ENCODE measurements at regions not wholly inside any gene's neighbourhood (a gene's known extent, or its start where the extent isn't known, plus 50 kb on each side); places are given as distances from the start of the nearest gene placed in this dataset.

- TF ChIP-seq, protein P1, sequence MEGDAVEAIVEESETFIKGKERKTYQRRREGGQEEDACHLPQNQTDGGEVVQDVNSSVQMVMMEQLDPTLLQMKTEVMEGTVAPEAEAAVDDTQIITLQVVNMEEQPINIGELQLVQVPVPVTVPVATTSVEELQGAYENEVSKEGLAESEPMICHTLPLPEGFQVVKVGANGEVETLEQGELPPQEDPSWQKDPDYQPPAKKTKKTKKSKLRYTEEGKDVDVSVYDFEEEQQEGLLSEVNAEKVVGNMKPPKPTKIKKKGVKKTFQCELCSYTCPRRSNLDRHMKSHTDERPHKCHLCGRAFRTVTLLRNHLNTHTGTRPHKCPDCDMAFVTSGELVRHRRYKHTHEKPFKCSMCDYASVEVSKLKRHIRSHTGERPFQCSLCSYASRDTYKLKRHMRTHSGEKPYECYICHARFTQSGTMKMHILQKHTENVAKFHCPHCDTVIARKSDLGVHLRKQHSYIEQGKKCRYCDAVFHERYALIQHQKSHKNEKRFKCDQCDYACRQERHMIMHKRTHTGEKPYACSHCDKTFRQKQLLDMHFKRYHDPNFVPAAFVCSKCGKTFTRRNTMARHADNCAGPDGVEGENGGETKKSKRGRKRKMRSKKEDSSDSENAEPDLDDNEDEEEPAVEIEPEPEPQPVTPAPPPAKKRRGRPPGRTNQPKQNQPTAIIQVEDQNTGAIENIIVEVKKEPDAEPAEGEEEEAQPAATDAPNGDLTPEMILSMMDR (IDR thresholded peaks at IDR 0.05), result no peak
- TF ChIP-seq POLR2A (IDR thresholded peaks at IDR 0.05), result no peak
Measured at GRCh38 chr2:126988482-126988881, 89.8 kb downstream of the TEX51 start.

Measured in uterus (tissue), 2 donors.